ENCODE measurements at regions not wholly inside any gene's neighbourhood (a gene's known extent, or its start where the extent isn't known, plus 50 kb on each side); places are given as distances from the start of the nearest gene placed in this dataset.

DNA sequence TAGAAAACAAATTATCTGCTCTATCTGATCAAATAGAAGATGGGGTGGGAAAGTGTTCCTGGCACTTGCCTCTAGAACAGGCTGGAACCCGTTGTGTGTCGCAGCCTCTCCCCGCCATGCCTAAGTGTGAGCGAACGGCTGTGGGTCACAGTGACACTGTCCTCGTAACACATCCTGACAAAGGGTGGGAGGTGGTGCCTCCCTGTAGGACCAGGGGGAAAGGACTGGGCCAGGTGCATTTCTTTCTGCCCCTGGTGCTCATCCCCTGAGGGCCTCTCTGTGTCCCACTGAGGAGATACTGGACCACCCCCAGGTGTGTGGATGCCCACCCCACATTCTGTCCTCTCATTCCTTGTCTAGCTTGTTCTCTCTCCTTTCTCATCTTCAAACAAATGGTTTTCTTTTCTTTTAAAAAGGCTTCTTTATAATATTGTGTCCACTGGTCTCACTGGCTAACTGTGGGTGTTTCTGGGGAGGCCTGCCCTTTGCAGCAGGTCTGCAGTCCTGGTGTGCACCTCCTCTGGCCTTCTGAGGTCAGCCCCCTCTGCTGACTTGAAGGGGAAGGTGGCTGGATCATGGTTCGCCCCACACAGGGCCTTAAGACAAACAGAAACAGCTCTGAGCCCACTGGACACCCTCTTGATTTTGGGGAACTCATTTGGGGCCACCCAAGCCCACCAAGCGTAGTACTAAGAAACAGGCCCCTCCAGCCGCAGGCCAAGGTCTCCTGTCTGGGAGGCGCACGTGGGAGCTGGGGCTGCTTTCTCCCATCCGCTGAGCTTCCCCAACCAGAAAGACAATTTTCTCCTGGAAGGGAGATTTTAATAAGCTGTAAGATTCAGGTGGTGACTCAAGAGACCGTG is 152.5 kb upstream of the SOX1 start (continued):
- TF ChIP-seq PML (IDR thresholded peaks at IDR 0.05; ENCODE audit: low read length) (no peak), ETV6 (conservative IDR thresholded peaks at IDR 0.05 in 1 of 2, IDR thresholded peaks at IDR 0.05 in 1 of 2; ENCODE audit: borderline replicate concordance in 1 of 2, low read depth in 1 of 2) (no peak), RCOR1 (conservative IDR thresholded peaks at IDR 0.05; ENCODE audit: low read depth, low read length) (no peak), ZNF687 (IDR thresholded peaks at IDR 0.05) (no peak), POLR2AphosphoS5 (IDR thresholded peaks at IDR 0.05; ENCODE audit: low read length) (no peak), TARDBP (IDR thresholded peaks at IDR 0.05; ENCODE audit: borderline replicate concordance) (no peak), ZBED1 (IDR thresholded peaks at IDR 0.05; ENCODE audit: borderline replicate concordance) (no peak), IRF3 (IDR thresholded peaks at IDR 0.05) (no peak), ASH2L (IDR thresholded peaks at IDR 0.05; ENCODE audit: borderline replicate concordance, low read depth) (no peak)

Data from GM12878 (cell line).